HG02943 (cell line): ENCODE measurements at regions not wholly inside any gene's neighbourhood (a gene's known extent, or its start where the extent isn't known, plus 50 kb on each side); places are given as distances from the start of the nearest gene placed in this dataset.

ENCODE experiments used
- ATAC-seq: cut with Tn5 transposase; IDR thresholded peaks from one replicate; pipeline ENCODE4 v1.9.1; 2021; ENCODE audit warnings: mild to moderate bottlenecking, low read depth, moderate library complexity; ENCODE audit not compliant: unreplicated experiment

DNA sequence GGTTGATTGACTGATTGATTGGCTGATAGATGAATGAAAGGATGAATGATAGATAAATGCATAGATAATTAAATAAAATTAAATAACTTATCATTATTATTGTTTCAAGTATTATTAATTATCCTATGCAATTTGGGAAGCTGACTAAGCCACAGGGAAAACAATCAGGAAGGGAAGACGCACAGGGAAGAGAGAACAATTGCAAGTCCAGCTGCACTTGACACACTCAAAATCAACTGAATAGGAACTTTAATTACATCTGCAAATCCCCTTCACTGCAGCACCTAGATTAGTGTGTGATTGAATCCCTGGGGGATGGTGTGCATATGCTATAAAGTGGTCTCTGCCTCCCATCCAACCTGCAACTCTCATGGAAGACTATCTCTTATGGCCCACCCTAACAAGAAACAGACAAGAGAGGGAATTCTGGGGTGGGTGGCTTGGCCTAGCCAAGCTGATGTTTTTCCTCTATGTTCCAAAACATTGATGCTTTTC is 161.1 kb upstream of the FGGY start:
- ATAC-seq, result no peak

GRCh38 chr1:59136541-59137275 is 160.2 kb upstream of the FGGY start:
- ATAC-seq, result no peak

- ATAC-seq, result no peak
Observed at GRCh38 chr1:59137276-59137615, 159.6 kb upstream of the FGGY start.

DNA sequence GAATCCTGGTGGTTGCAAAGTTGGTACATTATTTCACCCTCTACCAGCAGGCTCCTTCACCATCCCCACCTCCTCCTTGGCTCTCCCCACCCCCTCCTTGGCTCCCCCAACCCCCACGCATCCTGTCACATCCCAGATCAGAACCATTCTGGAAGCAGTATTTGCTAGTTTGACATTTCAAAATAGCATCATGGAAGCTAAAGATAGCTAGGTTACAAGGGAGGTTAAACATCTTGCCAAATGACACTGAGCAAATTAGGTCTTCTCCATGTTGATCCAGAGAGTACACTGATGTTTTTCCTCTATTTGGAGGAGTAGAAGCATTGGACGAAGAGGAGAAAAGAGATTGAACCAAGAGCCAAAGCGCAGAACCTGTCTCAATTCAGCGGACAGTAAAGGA is 158.9 kb upstream of the FGGY start:
- ATAC-seq, result no peak

- ATAC-seq, result no peak
Observed at GRCh38 chr1:59138402-59138801, 158.5 kb upstream of the FGGY start.

DNA sequence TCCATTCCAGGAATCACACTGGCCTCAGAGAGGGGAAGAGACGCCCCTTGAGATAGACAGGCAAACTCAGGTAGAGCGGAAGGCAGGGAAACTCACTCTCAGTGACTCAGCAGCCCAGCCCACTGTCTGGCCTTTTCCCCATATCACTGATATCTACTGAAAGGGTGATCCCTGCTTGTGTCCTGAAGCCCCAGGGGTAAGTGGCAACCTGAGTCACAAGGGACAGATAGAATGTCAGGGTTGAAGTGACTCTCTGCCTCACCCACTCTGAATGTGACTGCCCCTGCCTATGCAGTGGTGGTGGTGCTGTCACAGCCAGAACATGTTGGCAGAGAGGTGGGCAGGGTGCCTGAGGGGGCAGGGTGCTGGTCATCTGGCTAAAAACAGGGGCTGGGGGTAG is 157.5 kb upstream of the FGGY start:
- no peak for ATAC-seq

DNA sequence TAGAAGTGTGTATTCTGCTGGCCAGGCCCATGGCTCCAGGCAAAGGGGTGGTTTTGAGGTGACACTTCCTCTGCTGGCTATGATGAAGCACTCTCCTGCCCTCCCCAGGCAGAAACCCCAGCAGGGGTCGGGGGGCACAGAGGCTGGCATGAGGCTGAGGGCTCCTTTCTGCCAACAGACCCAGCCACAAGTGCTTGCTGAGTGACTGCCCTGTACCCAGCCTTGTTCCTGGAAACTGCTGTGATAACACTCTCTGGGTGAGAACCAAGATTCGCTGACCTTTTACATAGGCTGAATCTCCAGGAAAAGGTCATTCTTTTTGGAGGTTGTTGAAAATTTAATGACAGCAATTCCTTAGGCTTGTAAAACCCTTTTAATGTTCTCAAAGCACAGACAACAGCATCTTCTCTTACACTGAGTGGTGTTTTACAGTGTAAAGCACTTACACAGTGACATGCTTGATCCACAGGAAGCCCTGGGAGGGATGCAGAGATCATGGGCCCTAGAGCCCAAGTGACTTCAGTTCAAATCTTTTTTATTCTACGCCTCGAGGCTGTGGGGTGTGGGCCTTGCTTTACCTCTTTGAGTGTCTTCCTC is 155.5 kb upstream of the FGGY start:
- no peak for ATAC-seq

DNA sequence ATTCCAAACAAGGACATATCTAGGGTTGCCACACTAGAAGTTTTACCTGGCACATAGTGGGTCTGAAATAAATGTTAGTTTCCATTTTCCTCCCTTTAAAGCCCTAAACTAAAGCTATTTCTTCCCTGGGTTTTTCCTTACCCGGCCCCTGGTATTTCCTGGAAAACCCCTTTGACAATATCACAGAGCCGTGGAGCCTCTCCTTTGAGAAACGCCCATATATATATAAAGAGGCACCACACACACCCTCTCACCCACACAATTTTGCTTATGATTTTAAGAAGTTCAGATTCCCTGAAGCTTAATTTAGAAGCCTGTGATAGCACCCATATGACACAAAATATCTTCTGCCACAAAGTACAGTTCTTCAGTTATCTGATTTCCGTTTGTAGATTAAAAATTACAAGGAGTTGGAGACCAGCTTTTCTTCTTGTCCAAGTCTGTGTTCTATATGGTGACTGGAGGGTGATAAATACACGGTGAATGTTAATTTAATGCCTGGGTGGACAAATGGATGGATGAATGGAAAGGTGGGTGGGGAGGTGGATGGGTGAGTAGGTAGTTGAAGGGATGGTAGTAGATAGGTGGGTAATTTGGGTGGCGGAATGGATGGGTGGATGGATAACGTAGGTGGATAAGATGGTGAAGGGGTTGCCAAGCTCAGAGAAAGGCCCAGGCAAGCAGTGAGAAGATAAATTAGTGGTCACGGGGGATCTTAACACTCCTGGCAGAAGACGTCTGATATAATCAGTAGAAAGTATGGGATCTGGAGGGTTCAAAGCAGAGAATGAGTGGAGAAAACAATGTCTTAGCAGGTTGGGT is 154.4 kb upstream of the FGGY start:
- ATAC-seq, result no peak

GRCh38 chr1:59143133-59143487 is 153.8 kb upstream of the FGGY start:
- ATAC-seq, result no peak

DNA sequence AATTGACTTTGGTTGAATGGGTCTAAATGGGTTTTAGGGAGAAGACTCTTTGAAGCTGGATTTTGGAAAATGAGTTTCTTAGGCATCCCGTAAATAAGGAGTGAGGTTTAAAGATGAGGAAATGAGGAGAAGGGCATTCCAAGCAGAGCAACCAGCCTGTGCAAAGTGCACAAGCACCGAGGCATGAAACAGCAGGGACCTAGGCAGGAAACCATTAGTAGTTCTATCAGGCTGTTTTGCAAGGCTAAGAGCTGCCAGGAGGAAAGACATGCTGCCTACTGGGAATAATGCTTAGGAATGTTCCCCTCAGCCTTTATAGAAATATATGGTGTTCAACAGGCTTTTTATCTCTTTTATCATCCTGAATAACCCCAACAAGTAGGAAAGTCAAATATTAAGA is 153.1 kb upstream of the FGGY start:
- no peak for ATAC-seq

DNA sequence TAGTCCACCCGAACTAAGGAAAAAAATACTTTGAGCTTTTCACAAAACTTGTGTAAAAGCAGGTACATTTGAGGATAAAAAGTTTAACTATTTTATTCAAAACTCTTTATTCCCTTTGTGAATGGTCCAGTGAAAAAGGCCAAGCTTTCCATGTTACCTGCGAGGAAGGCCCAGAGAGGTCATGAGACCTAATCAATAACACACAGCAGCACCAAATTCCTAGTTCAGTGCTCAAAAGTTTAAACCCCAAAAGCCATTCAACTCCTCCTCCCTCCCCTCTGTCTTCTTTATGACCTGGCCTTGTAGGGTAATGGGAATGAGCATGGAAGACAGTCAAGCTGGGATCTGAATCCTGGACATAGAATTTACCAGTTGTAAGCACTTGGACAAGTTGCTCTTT is 151.9 kb upstream of the FGGY start:
- no peak for ATAC-seq

- ATAC-seq, result no peak
Observed at GRCh38 chr1:59146056-59146455, 150.8 kb upstream of the FGGY start.

- no peak for ATAC-seq
Observed at GRCh38 chr1:59146651-59147358, 150.1 kb upstream of the FGGY start.

DNA sequence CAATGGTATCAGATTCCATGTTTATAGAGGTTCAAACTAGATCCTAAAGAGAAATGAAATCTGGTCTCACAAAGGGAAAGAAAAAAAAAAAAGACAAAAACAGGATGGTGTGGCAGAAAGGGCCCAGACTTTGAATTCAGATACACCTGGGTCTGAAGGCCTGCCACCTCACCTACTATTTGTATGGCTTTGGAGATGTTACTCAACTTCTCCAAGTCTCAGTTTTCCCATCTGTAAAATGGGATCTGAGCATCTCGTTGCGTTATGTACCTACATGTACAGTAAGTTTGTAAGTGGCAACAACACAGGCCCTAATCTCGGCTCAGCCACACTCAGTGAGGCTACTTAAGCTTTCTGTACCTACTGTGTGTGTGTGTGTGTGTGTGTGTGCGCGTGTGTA is 147.5 kb upstream of the FGGY start:
- ATAC-seq, result no peak

DNA sequence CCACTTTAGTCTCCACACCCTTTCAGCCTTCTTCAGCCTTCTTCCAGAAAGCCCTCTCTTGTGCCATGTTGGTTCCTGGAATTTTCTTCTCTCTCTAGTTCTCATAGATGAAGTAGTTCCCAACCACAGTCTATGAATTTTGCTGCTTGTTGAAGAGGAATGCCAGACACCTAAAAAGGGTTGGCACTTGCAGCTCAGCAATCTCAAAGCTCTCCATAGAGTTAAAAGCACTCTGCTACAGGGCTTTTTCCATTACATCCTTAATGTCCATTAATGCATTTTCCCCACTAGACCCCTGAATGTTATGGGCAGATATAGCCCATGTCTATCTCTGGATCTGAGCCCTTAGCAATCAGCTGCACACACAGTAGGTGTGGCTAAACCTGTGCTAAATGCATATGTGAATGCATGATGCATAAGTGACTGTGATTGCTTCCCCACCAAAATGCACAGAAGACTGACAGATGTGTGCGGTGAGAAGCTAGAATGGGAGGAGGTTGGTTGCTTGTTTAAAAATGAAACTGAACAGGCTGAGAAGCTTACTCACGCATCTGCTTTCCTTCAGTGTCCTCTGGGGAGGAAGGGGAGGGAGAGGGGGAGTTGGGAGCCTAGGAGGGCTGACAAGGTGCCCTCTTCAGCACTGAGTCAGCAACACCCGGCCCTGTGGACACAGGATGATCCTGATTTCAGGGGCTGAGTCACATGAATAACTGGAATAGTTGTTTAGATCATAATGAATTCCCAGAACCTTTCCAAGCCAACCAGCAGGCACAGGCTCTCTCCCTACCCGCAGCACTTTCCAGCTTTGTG is 146.1 kb upstream of the FGGY start:
- ATAC-seq, result peak; percentile 55

DNA sequence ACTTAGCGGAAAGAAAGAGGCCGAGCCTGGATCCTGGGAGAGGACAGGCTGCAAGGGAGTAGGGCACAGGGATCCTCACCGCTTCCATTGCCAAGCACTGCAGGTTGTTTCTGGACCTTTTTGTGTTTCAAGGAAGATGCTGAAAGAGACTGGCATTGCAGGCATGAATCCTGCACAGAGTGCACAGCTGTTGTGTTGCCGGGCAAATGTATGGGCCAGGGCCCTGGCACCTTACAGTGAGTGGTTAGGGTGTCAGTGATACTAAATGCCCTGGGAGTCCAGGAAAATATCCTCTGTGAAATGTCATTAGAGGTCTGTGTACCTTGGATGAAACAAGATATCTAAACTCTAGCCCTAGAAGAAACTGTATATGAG is 145.5 kb upstream of the FGGY start:
- ATAC-seq, result no peak

GRCh38 chr1:59151860-59152259 is 145.0 kb upstream of the FGGY start:
- no peak for ATAC-seq

- ATAC-seq, result no peak
Observed at GRCh38 chr1:59152511-59152910, 144.4 kb upstream of the FGGY start.

GRCh38 chr1:59154401-59154800 is 142.5 kb upstream of the FGGY start:
- ATAC-seq, result no peak

DNA sequence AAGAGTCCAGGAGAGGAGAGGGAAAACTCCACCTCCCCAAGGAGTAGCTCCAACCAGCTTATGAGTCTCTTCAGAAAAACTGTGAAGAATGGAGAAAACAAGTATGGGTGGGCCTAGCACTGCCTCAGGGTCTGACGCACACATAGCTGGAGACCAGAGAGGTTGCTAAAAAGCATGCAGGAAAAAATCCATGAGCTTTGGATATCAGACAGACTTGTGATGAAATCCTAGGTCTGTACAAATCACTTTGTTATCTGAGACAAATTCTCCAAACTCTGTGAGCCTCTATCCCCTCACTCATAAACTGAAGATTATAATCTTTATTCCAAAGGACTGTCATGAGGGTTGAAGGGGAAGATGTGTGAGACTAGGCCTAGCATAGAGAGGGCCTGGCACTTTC is 141.5 kb upstream of the FGGY start:
- ATAC-seq, result no peak
